ENCODE measurements at regions not wholly inside any gene's neighbourhood (a gene's known extent, or its start where the extent isn't known, plus 50 kb on each side); places are given as distances from the start of the nearest gene placed in this dataset.

- in situ Hi-C loops (cut with HindIII; ENCODE audit: low sequenced_read_pairs), result no loop called here
- H3K4me3 ChIP-seq (ENCODE audit: low read depth, low read length), result no peak overlapping the region
- no peak for TF ChIP-seq CTCF (IDR thresholded peaks at IDR 0.05; ENCODE audit: low read depth, low read length, missing control alignments)
- no peak for DNase-seq (ENCODE audit: low read depth)
These were observed 480.2 kb downstream of the DTHD1 start for GRCh38 chr4:36761607-36762006.

DNA sequence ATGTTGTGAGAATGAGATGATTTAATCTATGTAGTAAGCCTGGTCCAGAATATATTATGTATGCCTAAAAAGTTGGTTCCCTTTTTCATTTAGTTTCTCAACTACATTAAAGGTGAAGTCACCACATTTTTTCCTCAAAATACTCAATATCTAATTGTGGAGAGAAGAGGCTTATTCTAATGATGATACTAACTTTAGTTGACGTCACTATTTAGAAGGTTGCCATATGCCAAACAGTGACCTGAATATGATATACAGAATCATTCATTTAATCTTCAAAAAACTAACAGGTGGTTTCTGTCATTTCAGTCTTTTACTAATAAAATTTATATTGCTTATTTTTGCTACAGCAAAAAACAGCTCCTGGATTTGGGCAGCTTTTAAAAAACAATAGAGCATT is 480.7 kb upstream of the NWD2 start:
- no peak overlapping the region for H3K4me3 ChIP-seq (ENCODE audit: low read depth, low read length)
- DNase-seq (ENCODE audit: low read depth), result no peak
- in situ Hi-C loops (cut with HindIII; ENCODE audit: low sequenced_read_pairs), result no loop called here
- no peak for TF ChIP-seq CTCF (IDR thresholded peaks at IDR 0.05; ENCODE audit: low read depth, low read length, missing control alignments)

DNA sequence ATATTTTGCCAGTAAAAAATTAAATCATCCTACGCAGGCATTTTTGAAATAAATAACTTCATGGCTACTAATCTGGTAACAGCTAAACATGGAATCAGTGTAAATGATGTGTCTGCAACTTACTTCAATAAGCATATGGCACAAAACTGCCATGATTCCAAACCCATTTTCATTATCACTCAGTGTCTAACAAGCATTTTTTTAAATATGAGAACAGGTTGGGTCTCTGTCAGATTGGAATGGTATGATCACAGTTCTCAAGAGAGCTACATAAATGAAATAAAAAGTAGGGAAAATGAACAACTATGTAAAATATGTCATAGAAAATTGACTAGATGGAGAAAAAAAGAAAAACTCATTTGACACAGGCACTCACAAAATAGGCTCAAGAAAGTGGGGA is 476.9 kb upstream of the NWD2 start:
- in situ Hi-C loops (cut with HindIII; ENCODE audit: low sequenced_read_pairs), result no loop called here
- no peak for DNase-seq (ENCODE audit: low read depth)
- no peak for TF ChIP-seq CTCF (IDR thresholded peaks at IDR 0.05; ENCODE audit: low read depth, low read length, missing control alignments)
- H3K4me3 ChIP-seq (ENCODE audit: low read depth, low read length), result no peak overlapping the region

DNA sequence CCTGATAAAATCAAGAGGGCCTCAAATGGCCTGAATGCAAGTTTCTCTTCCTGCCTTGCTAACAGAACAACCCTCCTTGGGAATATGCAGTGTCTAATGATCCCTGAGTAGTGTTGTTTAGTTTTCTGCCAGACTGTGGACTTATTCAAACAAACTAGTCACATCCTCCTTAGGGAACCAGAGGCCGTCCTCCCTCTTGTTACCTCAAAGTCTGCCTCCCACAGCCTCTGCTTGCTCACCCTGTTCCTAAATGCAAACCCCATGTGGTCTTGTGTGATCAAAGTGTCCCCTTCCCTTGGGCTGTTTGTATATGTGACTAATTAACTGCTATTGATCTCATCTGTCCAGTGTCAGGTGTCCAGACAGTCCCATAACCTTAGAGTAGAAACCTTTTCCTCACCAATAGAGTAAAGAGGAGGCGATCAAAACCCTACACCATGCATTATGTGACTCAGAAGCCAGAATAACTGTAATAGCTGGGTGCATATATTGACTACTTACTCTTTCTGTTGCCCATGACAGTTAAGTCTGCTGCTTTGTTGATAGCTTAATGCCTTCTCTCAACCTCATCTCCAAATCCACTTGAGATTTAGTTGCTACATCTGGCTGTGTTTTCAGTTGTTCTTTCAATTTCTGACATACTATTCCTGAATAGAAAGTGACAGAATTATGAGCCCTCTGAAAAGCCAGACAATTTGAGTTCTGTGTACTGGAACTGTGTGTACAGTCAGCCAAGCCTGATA is 473.0 kb upstream of the NWD2 start:
- TF ChIP-seq CTCF (IDR thresholded peaks at IDR 0.05; ENCODE audit: low read depth, low read length, missing control alignments), result no peak
- no peak overlapping the region for H3K4me3 ChIP-seq (ENCODE audit: low read depth, low read length)
- DNase-seq (ENCODE audit: low read depth), result no peak
- in situ Hi-C loops (cut with HindIII; ENCODE audit: low sequenced_read_pairs), result no loop called here

DNA sequence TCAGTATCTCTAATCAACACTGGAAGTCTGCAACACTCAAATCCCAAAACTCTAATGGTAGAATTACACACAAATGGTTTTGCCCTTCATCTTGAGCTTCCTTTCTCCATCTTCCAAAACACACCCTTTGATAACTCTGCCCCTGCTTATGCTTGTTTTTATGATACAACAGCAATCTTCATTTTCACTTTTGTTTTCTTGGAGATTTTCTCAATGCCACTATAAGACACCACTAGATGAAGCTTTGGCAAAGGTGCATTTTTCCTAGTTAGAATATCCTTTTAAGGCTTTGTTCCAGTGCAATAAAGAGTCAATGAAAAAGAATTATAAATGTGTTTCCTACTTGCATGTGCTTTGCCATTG is 472.4 kb upstream of the NWD2 start:
- no peak for DNase-seq (ENCODE audit: low read depth)
- in situ Hi-C loops (cut with HindIII; ENCODE audit: low sequenced_read_pairs), result no loop called here
- no peak overlapping the region for H3K4me3 ChIP-seq (ENCODE audit: low read depth, low read length)
- TF ChIP-seq CTCF (IDR thresholded peaks at IDR 0.05; ENCODE audit: low read depth, low read length, missing control alignments), result no peak

DNA sequence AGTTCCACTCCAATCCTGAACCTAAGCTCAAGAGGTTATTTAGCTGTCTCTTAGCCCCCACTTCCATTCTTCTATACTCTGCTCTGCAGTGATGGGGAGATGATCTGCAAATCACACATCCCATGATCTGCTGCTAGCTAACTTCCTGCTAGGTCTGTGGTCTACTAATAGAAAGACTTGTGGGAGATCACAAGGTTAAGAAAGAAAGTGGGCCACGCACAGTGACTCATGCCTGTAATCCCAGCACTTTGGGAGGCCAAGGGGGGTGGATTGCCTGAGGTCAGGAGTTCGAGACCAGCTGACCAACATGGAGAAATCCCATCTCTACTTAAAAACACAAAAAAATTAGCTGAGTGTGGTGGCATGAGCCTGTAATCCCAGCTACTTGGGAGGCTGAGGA is 471.1 kb upstream of the NWD2 start:
- in situ Hi-C loops (cut with HindIII; ENCODE audit: low sequenced_read_pairs), result no loop called here
- TF ChIP-seq CTCF (IDR thresholded peaks at IDR 0.05; ENCODE audit: low read depth, low read length, missing control alignments), result no peak
- DNase-seq (ENCODE audit: low read depth), result no peak
- no peak overlapping the region for H3K4me3 ChIP-seq (ENCODE audit: low read depth, low read length)
